GM12872 (cell line): ENCODE measurements at regions not wholly inside any gene's neighbourhood (a gene's known extent, or its start where the extent isn't known, plus 50 kb on each side); places are given as distances from the start of the nearest gene placed in this dataset.

Source experiments
- TF ChIP-seq, protein P1 (sequence below): IDR thresholded peaks from 3 replicates; pipeline ENCODE4 v1.5.1; 2011; ENCODE audit warnings: low read depth, mild to moderate bottlenecking, low read length, moderate library complexity; ENCODE audit not compliant: insufficient read depth

DNA sequence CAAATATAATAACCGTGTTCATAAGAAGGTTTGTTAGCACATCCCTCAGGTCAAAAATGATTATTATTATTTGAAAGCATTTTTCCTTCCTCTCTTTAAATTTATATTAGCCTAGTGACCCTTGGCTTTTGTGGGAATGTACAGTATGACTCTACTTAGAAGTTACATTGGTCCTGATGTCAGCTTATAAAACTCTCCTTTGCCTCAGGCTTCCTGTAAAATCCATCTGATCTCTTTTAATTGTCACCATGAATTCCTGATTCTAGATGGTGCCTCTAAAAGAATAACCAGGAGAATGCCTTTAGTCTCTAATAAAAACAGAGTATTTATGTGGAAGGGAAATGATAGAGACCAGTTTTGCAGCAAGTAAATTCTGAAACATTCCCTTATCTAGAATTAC, 1134.4 kb downstream of the XPNPEP1 start:
- TF ChIP-seq, protein P1, sequence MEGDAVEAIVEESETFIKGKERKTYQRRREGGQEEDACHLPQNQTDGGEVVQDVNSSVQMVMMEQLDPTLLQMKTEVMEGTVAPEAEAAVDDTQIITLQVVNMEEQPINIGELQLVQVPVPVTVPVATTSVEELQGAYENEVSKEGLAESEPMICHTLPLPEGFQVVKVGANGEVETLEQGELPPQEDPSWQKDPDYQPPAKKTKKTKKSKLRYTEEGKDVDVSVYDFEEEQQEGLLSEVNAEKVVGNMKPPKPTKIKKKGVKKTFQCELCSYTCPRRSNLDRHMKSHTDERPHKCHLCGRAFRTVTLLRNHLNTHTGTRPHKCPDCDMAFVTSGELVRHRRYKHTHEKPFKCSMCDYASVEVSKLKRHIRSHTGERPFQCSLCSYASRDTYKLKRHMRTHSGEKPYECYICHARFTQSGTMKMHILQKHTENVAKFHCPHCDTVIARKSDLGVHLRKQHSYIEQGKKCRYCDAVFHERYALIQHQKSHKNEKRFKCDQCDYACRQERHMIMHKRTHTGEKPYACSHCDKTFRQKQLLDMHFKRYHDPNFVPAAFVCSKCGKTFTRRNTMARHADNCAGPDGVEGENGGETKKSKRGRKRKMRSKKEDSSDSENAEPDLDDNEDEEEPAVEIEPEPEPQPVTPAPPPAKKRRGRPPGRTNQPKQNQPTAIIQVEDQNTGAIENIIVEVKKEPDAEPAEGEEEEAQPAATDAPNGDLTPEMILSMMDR, result no peak

DNA sequence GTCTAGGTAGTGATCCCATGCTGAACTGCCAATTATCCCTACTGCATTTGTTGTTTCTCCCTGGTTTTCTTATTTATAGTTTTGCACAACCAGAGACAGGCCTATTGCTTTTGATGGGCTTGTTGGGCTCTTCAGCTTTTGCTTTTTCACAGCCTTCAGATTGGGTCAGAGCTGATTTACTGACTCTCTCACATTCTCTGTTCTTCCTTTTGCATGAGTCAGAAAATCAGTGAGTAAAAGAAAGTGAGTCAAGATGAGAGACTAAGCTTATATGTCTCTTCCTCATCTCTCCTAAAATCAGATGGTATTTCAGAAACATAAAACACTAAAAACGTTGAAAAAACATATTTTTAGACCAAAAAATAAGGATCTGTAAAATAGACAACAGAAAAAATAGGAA, 1135.4 kb downstream of the XPNPEP1 start:
- TF ChIP-seq, protein P1, result no peak

DNA sequence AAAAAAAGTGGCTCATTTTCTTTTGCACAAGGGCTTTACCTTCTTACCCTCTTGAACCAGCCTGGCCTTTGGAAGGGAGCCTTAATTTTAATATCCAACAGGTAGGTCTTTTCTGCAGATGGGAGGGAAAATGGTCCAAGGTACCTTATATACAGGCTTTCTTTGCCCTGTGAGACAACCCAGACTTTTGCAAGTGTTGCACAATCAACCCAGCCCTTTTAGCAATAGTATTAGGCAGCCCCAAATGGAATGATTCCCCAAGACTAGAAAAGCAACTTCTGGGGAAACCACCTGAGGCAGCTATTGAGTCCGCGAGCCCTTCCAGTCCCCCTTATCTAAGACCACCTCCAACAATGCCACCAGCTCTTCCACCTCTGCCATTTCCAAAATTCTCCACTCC, 1138.3 kb downstream of the XPNPEP1 start:
- TF ChIP-seq, protein P1, result no peak

DNA sequence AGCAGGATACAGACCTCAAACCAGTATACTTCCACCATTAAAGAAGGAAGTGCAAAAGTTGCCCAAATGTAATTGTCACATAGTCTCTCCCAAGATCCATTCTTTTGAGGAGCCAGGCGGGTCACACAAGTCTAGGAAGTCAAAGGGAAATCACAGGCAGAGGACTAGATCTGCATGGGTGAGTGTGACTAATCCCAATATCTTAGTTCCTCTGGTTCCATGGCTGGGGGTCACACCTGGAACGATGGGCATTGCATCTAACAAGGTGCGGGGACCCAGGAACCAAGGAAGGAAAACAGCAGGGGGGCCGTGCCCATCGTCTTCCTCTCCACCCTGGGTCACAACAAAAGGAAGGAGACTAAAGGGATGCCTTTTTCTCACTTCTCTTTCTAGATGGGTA, 1138.8 kb downstream of the XPNPEP1 start:
- TF ChIP-seq, protein P1, result no peak

DNA sequence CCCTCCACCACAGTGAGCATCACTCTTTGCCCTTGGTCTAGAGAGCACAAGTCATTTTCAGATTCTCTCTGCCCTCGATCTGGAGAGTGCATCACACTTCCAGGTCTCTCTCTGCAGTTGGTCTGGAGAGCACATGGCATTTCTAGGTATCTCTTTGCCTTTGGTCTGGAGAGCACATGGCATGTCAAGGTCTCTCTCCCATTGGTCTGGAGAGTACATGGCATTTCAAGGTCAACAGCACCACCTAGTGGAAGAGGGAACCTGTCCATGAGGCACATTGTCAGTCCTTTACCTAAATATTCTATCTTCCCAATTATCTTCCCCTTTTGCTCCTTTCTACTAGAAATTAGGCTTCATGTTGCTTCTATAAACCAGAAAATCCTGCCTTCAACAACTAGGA, 1139.4 kb downstream of the XPNPEP1 start:
- TF ChIP-seq, protein P1, result peak; percentile 74

DNA sequence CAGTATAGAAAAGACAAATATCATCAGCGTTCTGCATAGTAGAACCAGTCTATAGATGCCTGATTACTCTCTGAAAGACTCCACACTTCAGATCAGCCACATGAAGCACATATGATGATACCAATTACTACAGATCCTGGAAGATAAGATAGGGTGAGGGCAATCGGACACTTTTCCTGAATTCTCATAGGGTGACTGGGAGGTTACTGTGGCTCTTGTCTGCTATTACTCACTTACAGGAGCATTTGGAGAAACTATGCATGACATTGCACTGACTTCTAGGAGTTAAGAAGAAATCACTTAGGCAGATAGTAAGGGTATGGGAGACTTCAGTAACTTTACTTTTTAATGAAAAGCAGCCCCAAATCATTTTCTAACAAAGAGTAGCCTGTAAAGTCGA, 1140.9 kb downstream of the XPNPEP1 start:
- TF ChIP-seq, protein P1, result no peak

DNA sequence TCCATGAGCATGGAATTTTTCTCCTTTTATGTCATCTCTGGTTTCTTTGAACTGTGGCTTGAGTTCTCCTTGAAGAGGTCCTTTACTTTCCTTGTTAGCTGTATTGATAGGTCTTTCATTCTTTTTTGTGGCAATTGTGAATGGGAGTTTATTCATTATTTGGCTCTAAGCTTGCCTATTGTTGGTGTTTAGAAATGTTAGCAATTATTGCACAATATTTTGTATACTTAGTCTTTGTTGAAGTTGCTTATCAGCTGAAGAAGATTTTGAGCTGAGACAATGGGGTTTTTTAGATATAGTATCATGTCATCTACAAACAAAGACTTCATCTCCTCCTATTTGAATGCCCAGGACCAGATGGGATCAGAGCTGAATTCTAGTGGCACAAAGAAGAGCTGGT, 1143.8 kb downstream of the XPNPEP1 start:
- TF ChIP-seq, protein P1, result no peak

DNA sequence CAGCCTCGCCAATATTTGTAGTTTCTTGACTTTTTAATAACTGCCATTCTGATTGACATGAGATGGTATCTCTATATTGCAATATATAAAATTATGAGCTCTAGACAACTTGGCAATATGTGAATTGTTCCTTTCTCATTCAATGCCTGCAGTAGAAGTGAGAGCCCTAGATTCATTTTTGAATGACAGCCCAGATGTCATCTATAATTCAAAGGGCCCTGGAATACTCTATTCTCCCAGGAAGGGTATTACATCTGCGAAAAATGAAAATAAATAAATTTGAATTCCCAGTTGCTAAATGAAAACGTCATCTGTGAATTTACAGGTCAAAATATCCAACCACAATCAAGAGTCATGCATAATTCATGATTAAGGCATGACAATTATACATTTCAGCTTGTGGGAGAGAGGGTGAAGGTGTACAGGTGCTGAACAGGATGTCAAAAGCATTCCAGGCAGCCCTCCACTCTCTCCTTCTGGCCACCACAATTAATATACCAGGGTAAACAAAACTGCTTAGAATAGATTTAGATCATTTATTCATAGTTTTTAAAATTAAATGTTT, 1147.3 kb downstream of the XPNPEP1 start:
- TF ChIP-seq, protein P1, result no peak
